HG02588 (cell line): ENCODE measurements at regions not wholly inside any gene's neighbourhood (a gene's known extent, or its start where the extent isn't known, plus 50 kb on each side); places are given as distances from the start of the nearest gene placed in this dataset.
"Not testable (repeated sequence)": the region's sequence is repeated elsewhere in the genome, so short reads cannot be mapped to it uniquely, and the experiment has no call there.

Experiments used
- ATAC-seq: cut with Tn5 transposase; IDR thresholded peaks from one replicate; pipeline ENCODE4 v1.9.1; 2021; ENCODE audit warnings: mild to moderate bottlenecking, moderate library complexity; ENCODE audit not compliant: unreplicated experiment

GRCh38 chr1:229907884-229908638 lies 159.0 kb upstream of the GALNT2 start:
- no peak for ATAC-seq

GRCh38 chr1:229908689-229909088 lies 158.3 kb upstream of the GALNT2 start:
- no peak for ATAC-seq

- ATAC-seq, result no peak
These were observed 153.5 kb upstream of the GALNT2 start for GRCh38 chr1:229913489-229913888.

GRCh38 chr1:229919488-229919887 lies 147.6 kb upstream of the GALNT2 start:
- not testable (repeated sequence) for ATAC-seq

GRCh38 chr1:229920683-229921082 lies 146.4 kb upstream of the GALNT2 start:
- no peak for ATAC-seq

- ATAC-seq, result no peak
These were observed 144.8 kb upstream of the GALNT2 start for GRCh38 chr1:229922249-229922648.

GRCh38 chr1:229924639-229925038 lies 142.4 kb upstream of the GALNT2 start:
- no peak for ATAC-seq

GRCh38 chr1:229928767-229929166 lies 138.3 kb upstream of the GALNT2 start:
- ATAC-seq, result no peak

GRCh38 chr1:229931751-229932150 lies 135.3 kb upstream of the GALNT2 start:
- ATAC-seq, result not testable (repeated sequence)

GRCh38 chr1:229935157-229935556 lies 131.9 kb upstream of the GALNT2 start:
- not testable (repeated sequence) for ATAC-seq

- ATAC-seq, result no peak
These were observed 128.5 kb upstream of the GALNT2 start for GRCh38 chr1:229938551-229938950.

- ATAC-seq, result no peak
These were observed 126.4 kb upstream of the GALNT2 start for GRCh38 chr1:229940684-229941083.

- ATAC-seq, result no peak
These were observed 125.9 kb upstream of the GALNT2 start for GRCh38 chr1:229941160-229941559.

- no peak for ATAC-seq
These were observed 125.2 kb upstream of the GALNT2 start for GRCh38 chr1:229941831-229942230.

GRCh38 chr1:229942501-229942900 lies 124.5 kb upstream of the GALNT2 start:
- no peak for ATAC-seq

GRCh38 chr1:229943148-229943714 lies 123.8 kb upstream of the GALNT2 start:
- ATAC-seq, result no peak

GRCh38 chr1:229943988-229944743 lies 122.9 kb upstream of the GALNT2 start:
- ATAC-seq, result no peak

GRCh38 chr1:229945795-229946194 lies 121.2 kb upstream of the GALNT2 start:
- ATAC-seq, result no peak

GRCh38 chr1:229947968-229948367 lies 119.1 kb upstream of the GALNT2 start:
- ATAC-seq, result no peak

- ATAC-seq, result no peak
These were observed 118.6 kb upstream of the GALNT2 start for GRCh38 chr1:229948438-229948837.

GRCh38 chr1:229949500-229949899 lies 117.5 kb upstream of the GALNT2 start:
- ATAC-seq, result no peak

GRCh38 chr1:229950020-229950419 lies 117.0 kb upstream of the GALNT2 start:
- no peak for ATAC-seq
